ENCODE measurements at regions not wholly inside any gene's neighbourhood (a gene's known extent, or its start where the extent isn't known, plus 50 kb on each side); places are given as distances from the start of the nearest gene placed in this dataset.

GRCh38 chr3:18772699-18773305 lies 347.7 kb upstream of the SATB1 start:
- H3K9me3 ChIP-seq: no peaks in the 10 kb centered on the region
- H3K27ac ChIP-seq: no peak overlapping the region
- no peak overlapping the region for H3K4me3 ChIP-seq
- no peaks in the 10 kb centered on the region for H3K4me1 ChIP-seq
- intact Hi-C loops (cut with DNase I): no loop called here
- H3K9ac ChIP-seq (ENCODE audit: low read depth in 2 of 2, low read length in 2 of 2): no peak overlapping the region
- no peak for TF ChIP-seq CTCF (IDR thresholded peaks at IDR 0.05)
- DNase-seq: no peak
- H3K36me3 ChIP-seq: no peaks in the 10 kb centered on the region
- H3K27me3 ChIP-seq: no peaks in the 10 kb centered on the region

- Histone ChIP-seq H3K27me3 (no peaks in the 10 kb centered on the region), H3K27ac (no peak overlapping the region), H3K4me3 (no peak overlapping the region), H3K4me1 (peaks cover 3% of the 10 kb centered on the region), H3K9ac (ENCODE audit: low read depth in 2 of 2, low read length in 2 of 2) (no peak overlapping the region), H3K36me3 (no peaks in the 10 kb centered on the region), H3K9me3 (no peaks in the 10 kb centered on the region)
- intact Hi-C loops (cut with DNase I): no loop called here
- TF ChIP-seq CTCF (IDR thresholded peaks at IDR 0.05): no peak
- no peak for DNase-seq
Measured at GRCh38 chr3:18771931-18772330, 346.8 kb upstream of the SATB1 start.

GRCh38 chr3:18770800-18771199 lies 345.7 kb upstream of the SATB1 start:
- H3K27me3 ChIP-seq: no peaks in the 10 kb centered on the region
- TF ChIP-seq CTCF (IDR thresholded peaks at IDR 0.05): no peak
- intact Hi-C loops (cut with DNase I): no loop called here
- no peak for DNase-seq
- peaks cover 3% of the 10 kb centered on the region for H3K4me1 ChIP-seq
- H3K4me3 ChIP-seq: no peak overlapping the region
- no peaks in the 10 kb centered on the region for H3K9me3 ChIP-seq
- no peaks in the 10 kb centered on the region for H3K36me3 ChIP-seq
- no peak overlapping the region for H3K27ac ChIP-seq
- H3K9ac ChIP-seq (ENCODE audit: low read depth in 2 of 2, low read length in 2 of 2): no peak overlapping the region

- Histone ChIP-seq H3K9ac (ENCODE audit: low read depth in 2 of 2, low read length in 2 of 2) (no peak overlapping the region), H3K27ac (no peak overlapping the region), H3K36me3 (no peaks in the 10 kb centered on the region), H3K4me3 (no peak overlapping the region), H3K27me3 (no peaks in the 10 kb centered on the region), H3K4me1 (peaks cover 3% of the 10 kb centered on the region), H3K9me3 (no peaks in the 10 kb centered on the region)
- intact Hi-C loops (cut with DNase I): no loop called here
- DNase-seq: no peak
- no peak for TF ChIP-seq CTCF (IDR thresholded peaks at IDR 0.05)
Measured at GRCh38 chr3:18767756-18768303, 342.7 kb upstream of the SATB1 start.

- Histone ChIP-seq H3K27ac (no peak overlapping the region), H3K9ac (ENCODE audit: low read depth in 2 of 2, low read length in 2 of 2) (no peak overlapping the region), H3K27me3 (no peaks in the 10 kb centered on the region), H3K4me3 (no peak overlapping the region), H3K4me1 (peaks cover 3% of the 10 kb centered on the region), H3K36me3 (no peaks in the 10 kb centered on the region), H3K9me3 (no peaks in the 10 kb centered on the region)
- no peak for DNase-seq
- no peak for TF ChIP-seq CTCF (IDR thresholded peaks at IDR 0.05)
- intact Hi-C loops (cut with DNase I): no loop called here
Measured at GRCh38 chr3:18766974-18767373, 341.8 kb upstream of the SATB1 start.

Data from colonic mucosa (tissue), 4 donors.